ENCODE measurements at regions not wholly inside any gene's neighbourhood (a gene's known extent, or its start where the extent isn't known, plus 50 kb on each side); places are given as distances from the start of the nearest gene placed in this dataset.
"Not testable (repeated sequence)": the region's sequence is repeated elsewhere in the genome, so short reads cannot be mapped to it uniquely, and the experiment has no call there.

- no peaks in the 10 kb centered on the region for H3K9me3 ChIP-seq (ENCODE audit: low read length)
- H2AFZ ChIP-seq (ENCODE audit: low read depth, low read length), result no peak overlapping the region
- H3K4me1 ChIP-seq (ENCODE audit: insufficient read depth, low read length), result peaks cover 2% of the 10 kb centered on the region
- no peaks in the 10 kb centered on the region for H3K36me3 ChIP-seq (ENCODE audit: insufficient read depth, low read length)
- H3K27me3 ChIP-seq (ENCODE audit: insufficient read depth, low read length), result no peaks in the 10 kb centered on the region
- no peak overlapping the region for H3K4me3 ChIP-seq (ENCODE audit: low read length)
Measured at GRCh38 chr1:232335261-232335660, 294.7 kb downstream of the SIPA1L2 start.

- Histone ChIP-seq H2AFZ (ENCODE audit: low read depth, low read length) (no peak overlapping the region), H3K36me3 (ENCODE audit: insufficient read depth, low read length) (no peaks in the 10 kb centered on the region), H3K9me3 (ENCODE audit: low read length) (no peaks in the 10 kb centered on the region), H3K27me3 (ENCODE audit: insufficient read depth, low read length) (no peaks in the 10 kb centered on the region), H3K4me3 (ENCODE audit: low read length) (no peak overlapping the region), H3K4me1 (ENCODE audit: insufficient read depth, low read length) (peaks cover 2% of the 10 kb centered on the region)
Measured at GRCh38 chr1:232334811-232335210, 295.1 kb downstream of the SIPA1L2 start.

GRCh38 chr1:232334246-232334645 lies 295.7 kb downstream of the SIPA1L2 start:
- no peaks in the 10 kb centered on the region for H3K36me3 ChIP-seq (ENCODE audit: insufficient read depth, low read length)
- H3K4me3 ChIP-seq (ENCODE audit: low read length), result no peak overlapping the region
- no peak overlapping the region for H2AFZ ChIP-seq (ENCODE audit: low read depth, low read length)
- no peaks in the 10 kb centered on the region for H3K27me3 ChIP-seq (ENCODE audit: insufficient read depth, low read length)
- no peaks in the 10 kb centered on the region for H3K9me3 ChIP-seq (ENCODE audit: low read length)
- H3K4me1 ChIP-seq (ENCODE audit: insufficient read depth, low read length), result peaks cover 2% of the 10 kb centered on the region

- no peaks in the 10 kb centered on the region for H3K9me3 ChIP-seq (ENCODE audit: low read length)
- no peaks in the 10 kb centered on the region for H3K36me3 ChIP-seq (ENCODE audit: insufficient read depth, low read length)
- H2AFZ ChIP-seq (ENCODE audit: low read depth, low read length), result no peak overlapping the region
- no peak overlapping the region for H3K4me3 ChIP-seq (ENCODE audit: low read length)
- peaks cover 4% of the 10 kb centered on the region for H3K4me1 ChIP-seq (ENCODE audit: insufficient read depth, low read length)
- H3K27me3 ChIP-seq (ENCODE audit: insufficient read depth, low read length), result no peaks in the 10 kb centered on the region
Measured at GRCh38 chr1:232333419-232333767, 296.5 kb downstream of the SIPA1L2 start.

- H3K4me1 ChIP-seq (ENCODE audit: insufficient read depth, low read length); H3K27me3 ChIP-seq (ENCODE audit: insufficient read depth, low read length); H3K4me3 ChIP-seq (ENCODE audit: low read length); H3K9me3 ChIP-seq (ENCODE audit: low read length); H2AFZ ChIP-seq (ENCODE audit: low read depth, low read length); H3K36me3 ChIP-seq (ENCODE audit: insufficient read depth, low read length): not testable (repeated sequence)
Measured at GRCh38 chr1:232332710-232333418, 297.1 kb downstream of the SIPA1L2 start.

GRCh38 chr1:232329103-232329813 lies 300.7 kb downstream of the SIPA1L2 start:
- Histone ChIP-seq H3K9me3 (ENCODE audit: low read length) (no peaks in the 10 kb centered on the region), H3K36me3 (ENCODE audit: insufficient read depth, low read length) (no peaks in the 10 kb centered on the region), H3K27me3 (ENCODE audit: insufficient read depth, low read length) (no peaks in the 10 kb centered on the region), H3K4me1 (ENCODE audit: insufficient read depth, low read length) (peaks cover 8% of the 10 kb centered on the region), H2AFZ (ENCODE audit: low read depth, low read length) (no peak overlapping the region), H3K4me3 (ENCODE audit: low read length) (no peak overlapping the region)

- peaks cover 8% of the 10 kb centered on the region for H3K4me1 ChIP-seq (ENCODE audit: insufficient read depth, low read length)
- H3K27me3 ChIP-seq (ENCODE audit: insufficient read depth, low read length), result no peaks in the 10 kb centered on the region
- no peaks in the 10 kb centered on the region for H3K36me3 ChIP-seq (ENCODE audit: insufficient read depth, low read length)
- no peak overlapping the region for H2AFZ ChIP-seq (ENCODE audit: low read depth, low read length)
- H3K4me3 ChIP-seq (ENCODE audit: low read length), result no peak overlapping the region
- no peaks in the 10 kb centered on the region for H3K9me3 ChIP-seq (ENCODE audit: low read length)
Measured at GRCh38 chr1:232328486-232329102, 301.3 kb downstream of the SIPA1L2 start.

GRCh38 chr1:232327899-232328298 lies 302.0 kb downstream of the SIPA1L2 start:
- no peaks in the 10 kb centered on the region for H3K27me3 ChIP-seq (ENCODE audit: insufficient read depth, low read length)
- no peaks in the 10 kb centered on the region for H3K9me3 ChIP-seq (ENCODE audit: low read length)
- no peak overlapping the region for H3K4me3 ChIP-seq (ENCODE audit: low read length)
- H3K4me1 ChIP-seq (ENCODE audit: insufficient read depth, low read length), result peaks cover 8% of the 10 kb centered on the region
- no peaks in the 10 kb centered on the region for H3K36me3 ChIP-seq (ENCODE audit: insufficient read depth, low read length)
- no peak overlapping the region for H2AFZ ChIP-seq (ENCODE audit: low read depth, low read length)

- H3K4me1 ChIP-seq (ENCODE audit: insufficient read depth, low read length), result peaks cover 8% of the 10 kb centered on the region
- no peaks in the 10 kb centered on the region for H3K36me3 ChIP-seq (ENCODE audit: insufficient read depth, low read length)
- no peaks in the 10 kb centered on the region for H3K27me3 ChIP-seq (ENCODE audit: insufficient read depth, low read length)
- no peak overlapping the region for H3K4me3 ChIP-seq (ENCODE audit: low read length)
- no peaks in the 10 kb centered on the region for H3K9me3 ChIP-seq (ENCODE audit: low read length)
- no peak overlapping the region for H2AFZ ChIP-seq (ENCODE audit: low read depth, low read length)
Measured at GRCh38 chr1:232327269-232327668, 302.7 kb downstream of the SIPA1L2 start.

GRCh38 chr1:232322162-232322734 lies 307.7 kb downstream of the SIPA1L2 start:
- Histone ChIP-seq H3K9me3 (ENCODE audit: low read length) (no peaks in the 10 kb centered on the region), H3K4me1 (ENCODE audit: insufficient read depth, low read length) (peaks cover 26% of the 10 kb centered on the region), H2AFZ (ENCODE audit: low read depth, low read length) (no peak overlapping the region), H3K4me3 (ENCODE audit: low read length) (no peak overlapping the region), H3K27me3 (ENCODE audit: insufficient read depth, low read length) (no peaks in the 10 kb centered on the region), H3K36me3 (ENCODE audit: insufficient read depth, low read length) (no peaks in the 10 kb centered on the region)

- no peak overlapping the region for H3K4me3 ChIP-seq (ENCODE audit: low read length)
- H3K27me3 ChIP-seq (ENCODE audit: insufficient read depth, low read length), result no peaks in the 10 kb centered on the region
- no peak overlapping the region for H2AFZ ChIP-seq (ENCODE audit: low read depth, low read length)
- H3K9me3 ChIP-seq (ENCODE audit: low read length), result no peaks in the 10 kb centered on the region
- H3K36me3 ChIP-seq (ENCODE audit: insufficient read depth, low read length), result no peaks in the 10 kb centered on the region
- H3K4me1 ChIP-seq (ENCODE audit: insufficient read depth, low read length), result peaks cover 26% of the 10 kb centered on the region
Measured at GRCh38 chr1:232319518-232320210, 310.3 kb downstream of the SIPA1L2 start.

GRCh38 chr1:232319072-232319471 lies 310.9 kb downstream of the SIPA1L2 start:
- H3K9me3 ChIP-seq (ENCODE audit: low read length), result no peaks in the 10 kb centered on the region
- H3K4me3 ChIP-seq (ENCODE audit: low read length), result no peak overlapping the region
- H3K27me3 ChIP-seq (ENCODE audit: insufficient read depth, low read length), result no peaks in the 10 kb centered on the region
- no peaks in the 10 kb centered on the region for H3K36me3 ChIP-seq (ENCODE audit: insufficient read depth, low read length)
- H3K4me1 ChIP-seq (ENCODE audit: insufficient read depth, low read length), result peaks cover 26% of the 10 kb centered on the region
- no peak overlapping the region for H2AFZ ChIP-seq (ENCODE audit: low read depth, low read length)

- H2AFZ ChIP-seq (ENCODE audit: low read depth, low read length), result no peak overlapping the region
- H3K4me1 ChIP-seq (ENCODE audit: insufficient read depth, low read length), result peaks cover 26% of the 10 kb centered on the region
- H3K9me3 ChIP-seq (ENCODE audit: low read length), result no peaks in the 10 kb centered on the region
- no peaks in the 10 kb centered on the region for H3K27me3 ChIP-seq (ENCODE audit: insufficient read depth, low read length)
- H3K36me3 ChIP-seq (ENCODE audit: insufficient read depth, low read length), result no peaks in the 10 kb centered on the region
- no peak overlapping the region for H3K4me3 ChIP-seq (ENCODE audit: low read length)
Measured at GRCh38 chr1:232318143-232318542, 311.8 kb downstream of the SIPA1L2 start.
